ENCODE measurements at regions not wholly inside any gene's neighbourhood (a gene's known extent, or its start where the extent isn't known, plus 50 kb on each side); places are given as distances from the start of the nearest gene placed in this dataset.

DNA sequence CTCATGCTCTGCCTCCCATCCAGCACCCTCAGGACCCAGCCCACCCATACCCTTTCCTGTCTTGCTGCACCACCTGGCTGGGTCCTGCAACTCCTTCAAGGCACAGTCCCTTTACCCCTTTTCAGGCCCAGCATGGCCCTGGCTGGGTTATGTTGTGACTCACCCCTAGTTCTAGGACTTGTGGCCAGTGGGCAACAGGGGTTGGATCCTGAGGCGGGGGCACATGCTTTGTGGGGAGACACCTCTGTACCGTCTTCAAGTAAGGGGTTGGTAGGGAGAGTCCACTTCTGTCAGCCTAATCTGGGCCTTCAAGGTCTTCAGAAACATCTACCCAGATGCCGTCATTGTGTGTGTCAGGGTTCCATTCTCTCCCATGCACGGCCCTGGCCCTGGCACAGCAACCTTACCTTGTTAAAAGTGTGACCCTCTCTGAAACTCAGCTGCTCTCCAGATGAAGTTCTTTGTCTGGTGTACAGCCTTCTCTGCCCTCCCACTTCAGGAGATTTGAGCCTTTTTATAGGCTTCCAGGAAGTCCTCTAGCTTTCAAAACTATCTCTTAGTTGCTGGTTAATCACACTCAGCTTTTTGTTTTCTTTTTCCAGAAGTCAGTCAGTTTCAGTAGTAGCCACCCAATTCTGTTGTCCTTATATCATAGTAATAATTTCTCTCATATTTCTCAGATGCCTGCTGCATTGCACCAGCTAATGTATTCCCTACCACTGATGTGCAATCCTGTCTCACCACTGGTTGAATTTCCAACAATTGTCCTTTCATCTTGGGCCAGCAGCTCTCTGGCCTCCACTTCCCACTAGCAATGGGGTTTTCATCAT lies 107.3 kb downstream of the NRN1 start:
- WGBS, 2 donors = 90 to 97% methylated on average over 4 of the region's 4 CpGs
- intact Hi-C loops (cut with DNase I) = no loop called here
- no peak overlapping the region for H3K27ac ChIP-seq

DNA sequence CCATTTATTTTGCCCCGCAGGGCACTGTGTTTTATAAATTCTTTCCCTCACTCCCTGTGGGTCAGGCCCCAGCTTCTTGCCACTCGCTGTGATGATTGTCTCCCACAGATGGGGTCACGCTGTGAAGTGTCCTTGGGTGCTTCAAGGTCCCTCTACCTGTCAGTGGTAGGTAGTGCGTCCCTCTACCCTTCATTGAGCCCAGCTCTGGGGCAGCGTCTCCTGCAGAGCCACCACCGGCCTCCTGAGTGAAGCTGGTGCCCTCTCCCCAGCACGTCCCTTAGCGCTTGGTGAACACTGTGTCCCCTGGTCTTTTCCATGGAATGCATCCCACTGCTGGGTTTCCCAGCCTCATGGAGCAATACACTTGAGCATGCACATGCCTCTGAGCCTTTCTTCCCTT lies 108.2 kb downstream of the NRN1 start:
- Histone ChIP-seq H3K4me1 (no peaks in the 10 kb centered on the region), H3K9me3 (no peaks in the 10 kb centered on the region), H3K27me3 (no peaks in the 10 kb centered on the region), H3K36me3 (no peaks in the 10 kb centered on the region), H3K4me3 (no peak overlapping the region), H3K27ac (no peak overlapping the region)
- no peak for TF ChIP-seq EP300 (IDR thresholded peaks at IDR 0.05)
- TF ChIP-seq POLR2A (IDR thresholded peaks at IDR 0.05) = no peak
- no peak for TF ChIP-seq POLR2AphosphoS5 (IDR thresholded peaks at IDR 0.05)
- TF ChIP-seq, protein P1, sequence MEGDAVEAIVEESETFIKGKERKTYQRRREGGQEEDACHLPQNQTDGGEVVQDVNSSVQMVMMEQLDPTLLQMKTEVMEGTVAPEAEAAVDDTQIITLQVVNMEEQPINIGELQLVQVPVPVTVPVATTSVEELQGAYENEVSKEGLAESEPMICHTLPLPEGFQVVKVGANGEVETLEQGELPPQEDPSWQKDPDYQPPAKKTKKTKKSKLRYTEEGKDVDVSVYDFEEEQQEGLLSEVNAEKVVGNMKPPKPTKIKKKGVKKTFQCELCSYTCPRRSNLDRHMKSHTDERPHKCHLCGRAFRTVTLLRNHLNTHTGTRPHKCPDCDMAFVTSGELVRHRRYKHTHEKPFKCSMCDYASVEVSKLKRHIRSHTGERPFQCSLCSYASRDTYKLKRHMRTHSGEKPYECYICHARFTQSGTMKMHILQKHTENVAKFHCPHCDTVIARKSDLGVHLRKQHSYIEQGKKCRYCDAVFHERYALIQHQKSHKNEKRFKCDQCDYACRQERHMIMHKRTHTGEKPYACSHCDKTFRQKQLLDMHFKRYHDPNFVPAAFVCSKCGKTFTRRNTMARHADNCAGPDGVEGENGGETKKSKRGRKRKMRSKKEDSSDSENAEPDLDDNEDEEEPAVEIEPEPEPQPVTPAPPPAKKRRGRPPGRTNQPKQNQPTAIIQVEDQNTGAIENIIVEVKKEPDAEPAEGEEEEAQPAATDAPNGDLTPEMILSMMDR (IDR thresholded peaks at IDR 0.05) = no peak
- no peak for DNase-seq
- WGBS, 2 donors = 91% methylated on average over 6 to 8 of the region's 8 CpGs
- intact Hi-C loops (cut with DNase I) = no loop called here

More for the DNA sequence above, 107.3 kb downstream of the NRN1 start:
- DNase-seq = no peak
- H3K36me3 ChIP-seq = no peaks in the 10 kb centered on the region
- no peak overlapping the region for H3K4me3 ChIP-seq
- TF ChIP-seq, protein P1 (IDR thresholded peaks at IDR 0.05) = no peak
- TF ChIP-seq POLR2A (IDR thresholded peaks at IDR 0.05) (no peak), EP300 (IDR thresholded peaks at IDR 0.05) (no peak), POLR2AphosphoS5 (IDR thresholded peaks at IDR 0.05) (no peak)
- H3K4me1 ChIP-seq = no peaks in the 10 kb centered on the region
- H3K27me3 ChIP-seq = no peaks in the 10 kb centered on the region
- H3K9me3 ChIP-seq = no peaks in the 10 kb centered on the region

DNA sequence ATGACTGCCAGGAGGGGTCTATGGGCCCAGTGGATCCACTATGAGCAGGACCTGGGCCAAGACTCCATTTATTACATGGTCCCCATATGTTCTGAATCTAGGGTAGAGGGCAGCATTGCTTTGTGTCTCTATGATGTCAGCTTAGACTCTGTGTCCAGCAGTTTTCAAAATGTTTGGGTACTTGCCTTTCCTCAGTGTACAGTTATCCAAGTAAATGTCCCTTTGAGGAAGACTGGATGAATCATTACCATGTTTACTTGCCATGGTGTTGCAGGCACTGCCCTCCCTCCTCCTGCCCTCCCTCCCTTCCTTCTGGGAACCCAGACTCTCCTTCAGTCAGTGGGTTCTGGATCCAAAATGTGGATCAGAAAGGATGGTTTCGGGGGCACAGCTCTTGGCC lies 108.6 kb downstream of the NRN1 start:
- H3K4me3 ChIP-seq = no peak overlapping the region
- 98% methylated on average over 1 of the region's 1 CpG; no CpG with 5 or more reads in 1 of the 2 donors for WGBS, 2 donors
- TF ChIP-seq EP300 (IDR thresholded peaks at IDR 0.05) (no peak), POLR2AphosphoS5 (IDR thresholded peaks at IDR 0.05) (no peak), POLR2A (IDR thresholded peaks at IDR 0.05) (no peak)
- TF ChIP-seq, protein P1 (IDR thresholded peaks at IDR 0.05) = no peak
- intact Hi-C loops (cut with DNase I) = no loop called here
- no peaks in the 10 kb centered on the region for H3K9me3 ChIP-seq
- no peak for DNase-seq
- no peak overlapping the region for H3K27ac ChIP-seq
- H3K36me3 ChIP-seq = no peaks in the 10 kb centered on the region
- no peaks in the 10 kb centered on the region for H3K4me1 ChIP-seq
- no peaks in the 10 kb centered on the region for H3K27me3 ChIP-seq

DNA sequence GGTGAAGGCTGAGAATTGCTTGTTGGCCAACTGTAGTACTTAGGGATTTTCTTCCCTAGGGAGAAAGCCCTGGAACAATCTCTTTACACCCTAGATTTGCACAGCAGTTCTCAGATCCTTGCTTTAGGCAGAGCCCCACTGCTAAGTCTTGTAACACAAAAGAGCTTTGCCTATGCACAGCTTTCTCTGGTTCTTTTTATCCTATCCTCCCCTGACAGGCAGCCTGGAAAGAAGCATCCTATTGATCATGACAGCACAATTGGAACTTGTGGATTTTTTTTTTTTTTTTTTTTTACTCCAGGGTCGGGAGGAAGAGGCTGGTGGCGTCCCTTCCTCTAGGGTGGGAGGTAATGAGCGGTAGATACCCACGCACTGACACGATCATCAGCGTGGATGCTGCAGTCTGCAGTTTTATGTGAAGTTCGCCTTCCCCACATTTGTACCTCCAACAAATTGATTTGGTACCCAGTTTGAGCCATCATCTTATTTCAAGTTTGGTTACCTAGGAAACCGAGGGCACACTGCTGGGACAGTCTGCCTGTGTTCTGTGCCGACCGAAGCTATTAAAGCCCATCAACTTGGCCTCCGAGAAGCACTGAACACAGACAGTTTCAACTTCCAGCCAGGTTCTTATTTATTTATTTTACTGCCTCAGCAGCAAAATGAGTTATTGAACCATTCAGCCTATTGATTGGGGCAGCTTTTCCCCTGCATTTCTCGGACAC lies 110.1 kb downstream of the NRN1 start:
- Histone ChIP-seq H3K27ac (no peak overlapping the region), H3K4me1 (no peaks in the 10 kb centered on the region), H3K4me3 (no peak overlapping the region), H3K9me3 (no peaks in the 10 kb centered on the region), H3K36me3 (no peaks in the 10 kb centered on the region), H3K27me3 (no peaks in the 10 kb centered on the region)
- intact Hi-C loops (cut with DNase I) = no loop called here
- DNase-seq = no peak
- no peak for TF ChIP-seq POLR2AphosphoS5 (IDR thresholded peaks at IDR 0.05)
- no peak for TF ChIP-seq POLR2A (IDR thresholded peaks at IDR 0.05)
- TF ChIP-seq, protein P1 (IDR thresholded peaks at IDR 0.05) = no peak
- no peak for TF ChIP-seq EP300 (IDR thresholded peaks at IDR 0.05)
- 90 to 92% methylated on average over 12 of the region's 12 CpGs for WGBS, 2 donors
